ENCODE measurements at regions not wholly inside any gene's neighbourhood (a gene's known extent, or its start where the extent isn't known, plus 50 kb on each side); places are given as distances from the start of the nearest gene placed in this dataset.

DNA sequence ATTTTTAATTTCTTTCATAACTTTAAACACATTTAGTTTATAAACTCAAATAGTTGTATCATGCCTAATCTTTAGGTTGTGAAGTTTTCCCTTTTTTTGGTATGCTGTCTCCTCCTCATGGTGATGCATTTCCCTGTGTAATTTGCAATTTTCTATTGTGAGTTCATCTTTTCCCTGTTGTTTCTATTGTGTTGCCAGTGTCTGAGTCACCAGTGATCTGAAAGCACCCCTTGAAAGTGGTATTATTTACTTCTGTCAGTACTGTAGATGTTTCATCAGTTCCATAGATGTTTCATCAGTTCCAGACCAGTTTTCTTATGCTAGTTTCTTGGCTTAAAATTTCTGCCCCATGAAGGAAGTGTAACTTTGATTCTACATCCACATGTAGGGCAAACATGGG lies 80.6 kb downstream of the OXSM start:
- BruUV-seq (replicated peaks): no TSS peak
- no peak for TF ChIP-seq POLR2AphosphoS5 (IDR thresholded peaks at IDR 0.05; ENCODE audit: low read length)
- TF ChIP-seq GATAD2B (conservative IDR thresholded peaks at IDR 0.05; ENCODE audit: low read depth): no peak
- no peak for TF ChIP-seq CHD4 (IDR thresholded peaks at IDR 0.05)
- no peak for TF ChIP-seq RAD21 (IDR thresholded peaks at IDR 0.05; ENCODE audit: insufficient read depth, low read depth, low read length)
- TF ChIP-seq ZNF274 (IDR thresholded peaks at IDR 0.05; ENCODE audit: insufficient read depth, insufficient read length): no peak
- TF ChIP-seq, protein P1, sequence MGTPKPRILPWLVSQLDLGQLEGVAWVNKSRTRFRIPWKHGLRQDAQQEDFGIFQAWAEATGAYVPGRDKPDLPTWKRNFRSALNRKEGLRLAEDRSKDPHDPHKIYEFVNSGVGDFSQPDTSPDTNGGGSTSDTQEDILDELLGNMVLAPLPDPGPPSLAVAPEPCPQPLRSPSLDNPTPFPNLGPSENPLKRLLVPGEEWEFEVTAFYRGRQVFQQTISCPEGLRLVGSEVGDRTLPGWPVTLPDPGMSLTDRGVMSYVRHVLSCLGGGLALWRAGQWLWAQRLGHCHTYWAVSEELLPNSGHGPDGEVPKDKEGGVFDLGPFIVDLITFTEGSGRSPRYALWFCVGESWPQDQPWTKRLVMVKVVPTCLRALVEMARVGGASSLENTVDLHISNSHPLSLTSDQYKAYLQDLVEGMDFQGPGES (IDR thresholded peaks at IDR 0.05): no peak
- no peak for TF ChIP-seq MTA2 (IDR thresholded peaks at IDR 0.05; ENCODE audit: low read depth)
- no peak for TF ChIP-seq NR2C2 (IDR thresholded peaks at IDR 0.05; ENCODE audit: borderline replicate concordance, control insufficient read depth, insufficient read length, low read depth)
- TF ChIP-seq, protein P2, sequence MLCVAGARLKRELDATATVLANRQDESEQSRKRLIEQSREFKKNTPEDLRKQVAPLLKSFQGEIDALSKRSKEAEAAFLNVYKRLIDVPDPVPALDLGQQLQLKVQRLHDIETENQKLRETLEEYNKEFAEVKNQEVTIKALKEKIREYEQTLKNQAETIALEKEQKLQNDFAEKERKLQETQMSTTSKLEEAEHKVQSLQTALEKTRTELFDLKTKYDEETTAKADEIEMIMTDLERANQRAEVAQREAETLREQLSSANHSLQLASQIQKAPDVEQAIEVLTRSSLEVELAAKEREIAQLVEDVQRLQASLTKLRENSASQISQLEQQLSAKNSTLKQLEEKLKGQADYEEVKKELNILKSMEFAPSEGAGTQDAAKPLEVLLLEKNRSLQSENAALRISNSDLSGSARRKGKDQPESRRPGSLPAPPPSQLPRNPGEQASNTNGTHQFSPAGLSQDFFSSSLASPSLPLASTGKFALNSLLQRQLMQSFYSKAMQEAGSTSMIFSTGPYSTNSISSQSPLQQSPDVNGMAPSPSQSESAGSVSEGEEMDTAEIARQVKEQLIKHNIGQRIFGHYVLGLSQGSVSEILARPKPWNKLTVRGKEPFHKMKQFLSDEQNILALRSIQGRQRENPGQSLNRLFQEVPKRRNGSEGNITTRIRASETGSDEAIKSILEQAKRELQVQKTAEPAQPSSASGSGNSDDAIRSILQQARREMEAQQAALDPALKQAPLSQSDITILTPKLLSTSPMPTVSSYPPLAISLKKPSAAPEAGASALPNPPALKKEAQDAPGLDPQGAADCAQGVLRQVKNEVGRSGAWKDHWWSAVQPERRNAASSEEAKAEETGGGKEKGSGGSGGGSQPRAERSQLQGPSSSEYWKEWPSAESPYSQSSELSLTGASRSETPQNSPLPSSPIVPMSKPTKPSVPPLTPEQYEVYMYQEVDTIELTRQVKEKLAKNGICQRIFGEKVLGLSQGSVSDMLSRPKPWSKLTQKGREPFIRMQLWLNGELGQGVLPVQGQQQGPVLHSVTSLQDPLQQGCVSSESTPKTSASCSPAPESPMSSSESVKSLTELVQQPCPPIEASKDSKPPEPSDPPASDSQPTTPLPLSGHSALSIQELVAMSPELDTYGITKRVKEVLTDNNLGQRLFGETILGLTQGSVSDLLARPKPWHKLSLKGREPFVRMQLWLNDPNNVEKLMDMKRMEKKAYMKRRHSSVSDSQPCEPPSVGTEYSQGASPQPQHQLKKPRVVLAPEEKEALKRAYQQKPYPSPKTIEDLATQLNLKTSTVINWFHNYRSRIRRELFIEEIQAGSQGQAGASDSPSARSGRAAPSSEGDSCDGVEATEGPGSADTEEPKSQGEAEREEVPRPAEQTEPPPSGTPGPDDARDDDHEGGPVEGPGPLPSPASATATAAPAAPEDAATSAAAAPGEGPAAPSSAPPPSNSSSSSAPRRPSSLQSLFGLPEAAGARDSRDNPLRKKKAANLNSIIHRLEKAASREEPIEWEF (IDR thresholded peaks at IDR 0.05; ENCODE audit: insufficient replicate concordance, low read depth, low read length): no peak
- TF ChIP-seq, protein P3, sequence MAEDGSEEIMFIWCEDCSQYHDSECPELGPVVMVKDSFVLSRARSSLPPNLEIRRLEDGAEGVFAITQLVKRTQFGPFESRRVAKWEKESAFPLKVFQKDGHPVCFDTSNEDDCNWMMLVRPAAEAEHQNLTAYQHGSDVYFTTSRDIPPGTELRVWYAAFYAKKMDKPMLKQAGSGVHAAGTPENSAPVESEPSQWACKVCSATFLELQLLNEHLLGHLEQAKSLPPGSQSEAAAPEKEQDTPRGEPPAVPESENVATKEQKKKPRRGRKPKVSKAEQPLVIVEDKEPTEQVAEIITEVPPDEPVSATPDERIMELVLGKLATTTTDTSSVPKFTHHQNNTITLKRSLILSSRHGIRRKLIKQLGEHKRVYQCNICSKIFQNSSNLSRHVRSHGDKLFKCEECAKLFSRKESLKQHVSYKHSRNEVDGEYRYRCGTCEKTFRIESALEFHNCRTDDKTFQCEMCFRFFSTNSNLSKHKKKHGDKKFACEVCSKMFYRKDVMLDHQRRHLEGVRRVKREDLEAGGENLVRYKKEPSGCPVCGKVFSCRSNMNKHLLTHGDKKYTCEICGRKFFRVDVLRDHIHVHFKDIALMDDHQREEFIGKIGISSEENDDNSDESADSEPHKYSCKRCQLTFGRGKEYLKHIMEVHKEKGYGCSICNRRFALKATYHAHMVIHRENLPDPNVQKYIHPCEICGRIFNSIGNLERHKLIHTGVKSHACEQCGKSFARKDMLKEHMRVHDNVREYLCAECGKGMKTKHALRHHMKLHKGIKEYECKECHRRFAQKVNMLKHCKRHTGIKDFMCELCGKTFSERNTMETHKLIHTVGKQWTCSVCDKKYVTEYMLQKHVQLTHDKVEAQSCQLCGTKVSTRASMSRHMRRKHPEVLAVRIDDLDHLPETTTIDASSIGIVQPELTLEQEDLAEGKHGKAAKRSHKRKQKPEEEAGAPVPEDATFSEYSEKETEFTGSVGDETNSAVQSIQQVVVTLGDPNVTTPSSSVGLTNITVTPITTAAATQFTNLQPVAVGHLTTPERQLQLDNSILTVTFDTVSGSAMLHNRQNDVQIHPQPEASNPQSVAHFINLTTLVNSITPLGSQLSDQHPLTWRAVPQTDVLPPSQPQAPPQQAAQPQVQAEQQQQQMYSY (CRISPR knock-in tag; IDR thresholded peaks at IDR 0.05): no peak
- TF ChIP-seq ZNF622 (IDR thresholded peaks at IDR 0.05): no peak
- TF ChIP-seq, protein P4, sequence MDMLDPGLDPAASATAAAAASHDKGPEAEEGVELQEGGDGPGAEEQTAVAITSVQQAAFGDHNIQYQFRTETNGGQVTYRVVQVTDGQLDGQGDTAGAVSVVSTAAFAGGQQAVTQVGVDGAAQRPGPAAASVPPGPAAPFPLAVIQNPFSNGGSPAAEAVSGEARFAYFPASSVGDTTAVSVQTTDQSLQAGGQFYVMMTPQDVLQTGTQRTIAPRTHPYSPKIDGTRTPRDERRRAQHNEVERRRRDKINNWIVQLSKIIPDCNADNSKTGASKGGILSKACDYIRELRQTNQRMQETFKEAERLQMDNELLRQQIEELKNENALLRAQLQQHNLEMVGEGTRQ (IDR thresholded peaks at IDR 0.05; ENCODE audit: borderline replicate concordance, low read depth, low read length): no peak
- no peak for TF ChIP-seq MYC (IDR thresholded peaks at IDR 0.05; ENCODE audit: insufficient read depth, insufficient read length, insufficient replicate concordance, low read length, severe bottlenecking)
- no peak for TF ChIP-seq POU2F2 (IDR thresholded peaks at IDR 0.05; ENCODE audit: borderline replicate concordance, low read depth, low read length)
- no peak for TF ChIP-seq MEF2A (IDR thresholded peaks at IDR 0.05; ENCODE audit: insufficient read depth, low read depth, low read length)

More for the DNA sequence above, 80.6 kb downstream of the OXSM start:
- Histone ChIP-seq H3K4me3 (no peak overlapping the region), H3K27ac (ENCODE audit: control insufficient read depth, insufficient read depth) (no peak overlapping the region), H3K9ac (ENCODE audit: control insufficient read depth, insufficient read depth, low read length) (no peak overlapping the region), H3K79me2 (ENCODE audit: control insufficient read depth, insufficient read depth, low read length) (no peaks in the 10 kb centered on the region), H3K9me3 (replicated peaks; ENCODE audit: control insufficient read depth, insufficient read depth, low read length) (no peaks in the 10 kb centered on the region; the same call in none of the 3 replicates), H3K27me3 (replicated peaks in 1 of 2; ENCODE audit: control insufficient read depth in 2 of 2, insufficient read depth in 2 of 2, low read length in 1 of 2) (no peaks in the 10 kb centered on the region), H4K20me1 (ENCODE audit: control insufficient read depth, insufficient read depth) (no peaks in the 10 kb centered on the region), H3K4me2 (ENCODE audit: control insufficient read depth, insufficient read depth) (no peak overlapping the region), H3K4me1 (ENCODE audit: control insufficient read depth, insufficient read depth, low read length) (peaks cover 12% of the 10 kb centered on the region), H3K36me3 (ENCODE audit: control insufficient read depth in 2 of 2, insufficient read depth in 2 of 2, low read length in 1 of 2) (no peaks in the 10 kb centered on the region), H2AFZ (ENCODE audit: control insufficient read depth, low read depth, low read length) (no peak overlapping the region)
- ATAC-seq: no peak
- in situ Hi-C loops (cut with MboI): no loop called here
- ChIA-PET POLR2A (no interaction called here), CTCF (no interaction called here), RAD21 (ENCODE audit: unreplicated experiment) (no interaction called here), SMC1A (ENCODE audit: uncharacterized antibody, unreplicated experiment) (interaction anchor here (0.9 to 2.3 kb wide), 2 partner anchors 11 to 17 kb away, joined by 3 to 12 read pairs; no protein-coding TSS in a partner anchor)
- no peak for DNase-seq (ENCODE audit: low read depth, low spot score)
- intact Hi-C loops (cut with micrococcal nuclease; ENCODE audit: unreplicated experiment): no loop called here
- no peak for FAIRE-seq
